Posterior cingulate gyrus (tissue), 11 donors: ENCODE measurements at regions not wholly inside any gene's neighbourhood (a gene's known extent, or its start where the extent isn't known, plus 50 kb on each side); places are given as distances from the start of the nearest gene placed in this dataset.
"Not testable (repeated sequence)": the region's sequence is repeated elsewhere in the genome, so short reads cannot be mapped to it uniquely, and the experiment has no call there.

Experiments
- DNase-seq, 10 donors: peaks; one replicate each; pipeline versions ENCODE4 v3.0.0 to v3.0.0-alpha.2; 2020 to 2021; ENCODE audit warnings: mixed read lengths in 3 of 10
- intact Hi-C: fragments of 100-400 bp; cut with DNase I; formaldehyde crosslinking; loops from one replicate; pipeline ENCODE4 v1.15.1; 2023

DNA sequence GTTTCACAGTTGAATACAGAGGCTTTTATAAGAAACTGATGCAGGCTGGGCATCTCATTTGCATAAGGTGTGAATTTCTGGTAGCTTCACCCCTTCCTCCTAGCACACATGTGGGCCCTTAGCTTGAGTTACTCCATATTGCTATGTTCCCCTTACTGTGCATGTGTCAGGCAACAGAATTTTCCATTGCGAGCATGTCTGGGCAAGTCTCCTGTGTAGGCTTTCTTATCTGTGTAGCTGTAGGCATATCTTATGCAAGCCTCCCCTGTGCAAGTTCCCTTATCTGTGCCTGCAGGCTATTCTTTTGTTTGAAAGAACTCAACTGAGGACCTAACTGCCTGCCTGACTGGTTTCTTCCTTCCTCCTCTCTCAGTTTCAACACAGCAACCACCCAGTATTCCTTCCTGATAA, 597.4 kb upstream of the CDH5 start:
- intact Hi-C loops: no loop called here
- DNase-seq: no peak

GRCh38 chr16:65767125-65767524, 599.4 kb upstream of the CDH5 start:
- no peak for DNase-seq

GRCh38 chr16:65763640-65764305, 602.7 kb upstream of the CDH5 start:
- intact Hi-C loops: no loop called here
- no peak for DNase-seq

More at GRCh38 chr16:65767125-65767524, 599.4 kb upstream of the CDH5 start:
- intact Hi-C loops: no loop called here

GRCh38 chr16:65760874-65761273, 605.6 kb upstream of the CDH5 start:
- intact Hi-C loops: no loop called here
- no peak for DNase-seq

DNA sequence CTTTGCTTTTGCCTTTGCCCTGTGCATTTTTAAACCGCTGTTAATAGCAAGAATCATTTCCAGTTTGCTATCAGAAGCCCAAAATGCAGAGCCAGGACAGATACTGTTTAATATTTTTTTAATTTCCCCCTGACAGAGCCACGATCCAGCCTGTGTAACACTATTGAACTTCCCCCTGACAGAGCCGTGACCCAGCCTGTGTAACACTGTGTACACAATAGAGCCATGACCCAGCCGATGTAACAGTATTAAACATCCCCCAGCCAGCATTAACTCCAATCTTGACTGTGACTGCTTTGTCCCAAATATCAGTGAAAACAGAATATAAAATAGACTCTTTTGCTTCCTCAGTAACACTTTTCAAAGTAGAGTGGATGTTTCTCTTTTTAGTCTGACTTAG, 607.9 kb upstream of the CDH5 start:
- intact Hi-C loops: no loop called here
- no peak for DNase-seq

- no peak for DNase-seq
- intact Hi-C loops: no loop called here
Observed at GRCh38 chr16:65757064-65757463, 609.4 kb upstream of the CDH5 start.

DNA sequence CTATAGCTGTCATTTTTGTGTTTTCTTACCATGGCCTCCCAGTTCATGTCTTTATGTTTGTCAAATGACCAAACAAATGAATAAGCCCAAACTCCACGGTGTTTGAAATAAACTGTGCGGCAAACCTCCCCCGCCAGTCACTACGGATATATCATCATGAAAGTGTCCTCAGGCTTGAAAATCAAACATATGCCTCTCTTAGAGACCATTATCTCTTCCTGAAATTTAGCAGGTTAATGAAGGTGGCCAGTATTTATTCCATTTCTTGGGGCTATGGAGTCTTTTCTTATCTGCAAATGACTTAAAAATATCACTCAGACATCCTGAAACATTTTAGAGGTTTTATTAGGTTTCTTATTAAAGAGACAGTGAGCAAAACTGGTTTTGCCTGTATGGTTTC, 610.3 kb upstream of the CDH5 start:
- DNase-seq: no peak
- intact Hi-C loops: no loop called here

- intact Hi-C loops: no loop called here
- no peak for DNase-seq
Observed at GRCh38 chr16:65754820-65755691, 611.4 kb upstream of the CDH5 start.

GRCh38 chr16:65752522-65752844, 614.0 kb upstream of the CDH5 start:
- intact Hi-C loops: no loop called here
- no peak for DNase-seq

DNA sequence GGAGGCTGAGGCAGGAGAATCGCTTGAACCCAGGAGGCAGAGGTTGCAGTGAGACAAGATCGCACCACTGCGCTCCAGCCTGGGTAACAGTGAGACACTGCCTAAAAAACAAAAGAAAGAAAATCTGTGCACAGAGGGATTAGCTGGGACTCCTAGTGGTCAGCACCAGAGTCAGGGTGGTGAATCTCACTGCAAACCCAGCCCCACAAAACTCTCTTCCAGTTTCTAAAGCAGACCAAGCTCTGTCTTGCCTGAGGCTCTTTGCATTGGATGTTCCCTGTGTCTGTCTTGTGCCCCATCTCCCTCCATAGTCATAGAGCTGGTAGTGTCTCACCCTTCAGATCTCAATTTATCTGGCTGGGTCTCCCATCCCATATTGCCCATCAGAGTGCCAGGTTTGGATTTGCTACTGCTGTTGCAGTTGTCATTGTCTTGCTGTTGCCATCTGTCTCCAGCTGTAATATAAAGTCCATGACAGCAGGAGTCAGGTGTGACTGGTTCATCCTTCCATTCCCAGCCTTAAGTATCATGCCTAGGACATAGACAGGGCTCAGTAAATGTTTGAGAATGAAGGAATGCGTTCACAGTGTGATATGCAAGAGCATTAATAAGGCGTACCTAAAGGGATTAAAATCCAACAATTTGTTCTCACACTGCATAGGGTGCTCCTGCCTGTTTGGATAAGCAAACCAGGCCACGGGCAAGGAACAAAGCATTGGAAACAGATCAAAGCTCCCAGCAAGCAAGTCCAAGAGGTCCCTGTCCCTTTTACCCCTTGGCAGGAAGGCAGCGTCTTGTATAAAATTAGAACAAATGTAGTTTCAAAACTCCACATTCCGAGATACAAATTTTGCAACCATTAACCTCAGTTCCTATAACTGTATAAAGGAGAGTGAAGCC, 614.6 kb upstream of the CDH5 start:
- DNase-seq: no peak
- intact Hi-C loops: no loop called here

DNA sequence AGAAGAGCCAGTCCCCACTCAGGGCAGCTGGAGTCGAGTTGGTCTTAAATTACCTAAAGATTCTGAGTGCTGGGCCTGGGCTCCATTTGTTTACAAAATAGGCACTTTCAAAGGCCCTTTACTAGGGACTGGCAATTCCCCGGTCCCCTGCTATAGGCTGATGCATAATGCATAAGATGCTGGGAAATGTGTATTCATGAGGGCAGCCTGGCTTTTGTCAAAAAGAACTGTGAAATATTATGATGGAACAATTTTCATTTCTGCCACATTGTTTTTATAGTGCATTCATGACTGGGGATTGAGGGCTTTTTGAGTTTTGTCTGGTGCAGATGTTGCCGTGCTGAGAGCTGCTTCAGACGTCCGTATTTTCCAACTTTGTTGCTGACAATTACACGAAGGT, 617.0 kb upstream of the CDH5 start:
- intact Hi-C loops: no loop called here

GRCh38 chr16:65746941-65747340, 619.5 kb upstream of the CDH5 start:
- no peak for DNase-seq
- intact Hi-C loops: no loop called here

More for the DNA sequence above, 617.0 kb upstream of the CDH5 start:
- no peak for DNase-seq

DNA sequence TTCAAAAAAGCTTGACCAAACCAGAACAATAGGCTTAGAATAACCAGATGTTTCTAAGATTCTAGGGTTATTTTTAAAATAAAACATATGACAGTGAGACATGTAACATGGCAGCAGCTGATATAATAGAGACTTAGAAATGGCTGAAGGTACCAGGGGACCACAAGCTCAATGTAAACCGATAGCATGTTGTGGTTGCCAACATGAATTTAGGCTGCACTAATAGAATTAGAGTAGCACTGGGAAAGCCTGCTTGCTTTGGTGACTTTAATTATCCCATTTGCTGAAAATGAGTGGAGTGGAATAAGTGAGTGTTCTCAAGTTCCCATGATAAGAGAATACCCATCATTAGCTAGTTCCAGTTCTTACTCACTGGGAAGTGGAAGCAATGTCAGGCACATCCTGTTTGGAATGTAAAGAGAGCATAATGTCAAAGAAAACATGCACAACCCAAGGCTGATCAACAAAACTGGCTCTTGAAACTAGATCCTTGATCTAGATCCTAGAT, 621.2 kb upstream of the CDH5 start:
- no peak for DNase-seq
- intact Hi-C loops: no loop called here

DNA sequence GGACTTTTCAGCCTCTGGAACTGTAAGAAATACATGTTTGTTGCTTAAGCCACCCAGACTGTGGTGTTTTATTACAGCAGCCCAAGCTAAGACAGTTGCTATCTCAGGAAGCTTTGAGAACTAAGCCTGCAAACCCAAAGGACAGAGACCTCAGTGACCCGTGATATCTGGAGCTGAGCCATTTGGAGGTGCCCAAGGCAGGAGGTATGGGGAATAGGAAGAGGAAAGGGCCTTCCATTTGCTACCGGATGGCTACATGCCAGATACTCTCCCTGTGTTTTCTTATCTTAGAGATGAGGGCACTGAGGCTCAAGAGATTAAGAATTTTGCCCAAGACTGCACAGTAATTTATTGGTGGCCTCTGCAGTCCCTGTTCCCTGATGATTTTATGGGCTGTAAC, 622.1 kb upstream of the CDH5 start:
- intact Hi-C loops: no loop called here
- no peak for DNase-seq

DNA sequence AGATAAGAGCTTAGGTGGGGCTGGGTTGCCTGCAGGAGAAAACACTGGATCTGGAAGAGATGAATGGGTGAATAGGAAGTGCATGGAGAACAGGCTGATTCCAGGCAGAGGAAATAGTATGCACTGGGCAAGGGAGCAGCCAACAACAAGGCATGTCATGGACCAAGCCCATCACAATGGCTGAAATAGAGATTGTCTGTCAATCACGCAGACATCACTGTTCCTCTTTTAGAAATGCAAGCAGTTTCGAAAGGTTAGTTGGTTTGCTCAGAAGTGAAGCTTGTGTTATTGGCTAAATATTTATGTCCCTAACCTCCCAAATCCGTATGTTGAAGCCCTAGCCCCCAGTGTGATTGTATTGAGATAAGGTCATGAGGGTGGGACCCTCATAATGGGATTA, 621.7 kb upstream of the CDH11 start:
- intact Hi-C loops: no loop called here
- no peak for DNase-seq

GRCh38 chr16:65740711-65741110, 618.8 kb upstream of the CDH11 start:
- intact Hi-C loops: no loop called here
- DNase-seq: no peak

- DNase-seq: no peak
Observed at GRCh38 chr16:65739518-65739917, 617.7 kb upstream of the CDH11 start.

GRCh38 chr16:65737831-65738230, 616.0 kb upstream of the CDH11 start:
- no peak for DNase-seq
- intact Hi-C loops: no loop called here

More at GRCh38 chr16:65739518-65739917, 617.7 kb upstream of the CDH11 start:
- intact Hi-C loops: no loop called here

- DNase-seq, intact Hi-C loops: not testable (repeated sequence)
Observed at GRCh38 chr16:65735615-65736014, 613.8 kb upstream of the CDH11 start.

GRCh38 chr16:65733721-65734120, 611.9 kb upstream of the CDH11 start:
- intact Hi-C loops: no loop called here

DNA sequence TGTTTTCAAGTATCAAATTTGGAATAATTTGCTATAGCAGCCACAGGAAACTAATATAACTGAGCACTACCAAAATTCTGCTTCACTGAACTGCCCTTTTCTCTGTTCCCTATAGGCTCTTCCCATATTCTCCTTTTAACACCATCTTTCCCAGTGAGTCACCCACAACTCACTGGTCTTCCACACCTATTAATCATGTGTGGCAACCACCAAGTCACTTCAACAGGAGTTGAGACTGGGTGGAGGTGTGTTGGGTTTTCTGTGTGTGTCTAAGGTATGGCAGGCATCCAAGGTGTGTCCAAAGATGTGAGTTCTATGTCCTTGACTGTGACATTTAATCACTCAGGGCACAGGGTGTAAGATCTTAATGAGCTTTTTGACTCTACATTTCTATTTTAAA, 610.0 kb upstream of the CDH11 start:
- intact Hi-C loops: no loop called here
- DNase-seq: no peak

More at GRCh38 chr16:65733721-65734120, 611.9 kb upstream of the CDH11 start:
- DNase-seq: no peak
